GM12878 (cell line): ENCODE measurements at regions not wholly inside any gene's neighbourhood (a gene's known extent, or its start where the extent isn't known, plus 50 kb on each side); places are given as distances from the start of the nearest gene placed in this dataset.

Source experiments
- ATAC-seq: fragments of 200-7000 bp; cut with Tn5 transposase; 3 replicates; pipeline ENCODE4 v1.9.1; 2020; ENCODE audit warnings: mild to moderate bottlenecking, moderate library complexity
- BruUV-seq: library from RNA; stranded (reverse); fragments of 400-500 nt; replicated peaks from 2 replicates; lab custom pipeline; 2021; lab: Mats Ljungman, UMichigan
- CTCF ChIA-PET: fragments of 300-600 bp; sonication (Branson Sonifier 250); formaldehyde crosslinking; extraction: SDS; loops from one replicate; lab custom pipeline; 2021; ENCODE audit warnings: inconsistent platforms; lab: Yijun Ruan, JAX
- POLR2A ChIA-PET: fragments of 350-600 bp; formaldehyde crosslinking; extraction: SDS; loops from one replicate; lab custom pipeline; 2021; ENCODE audit warnings: inconsistent platforms; lab: Charles Lee
- RAD21 ChIA-PET: fragments of 300-600 bp; sonication (Branson Sonifier 250); formaldehyde crosslinking; loops from one replicate; lab custom pipeline; 2023; ENCODE audit warnings: antibody characterized with exemption; ENCODE audit not compliant: unreplicated experiment; lab: Charles Lee
- SMC1A ChIA-PET: fragments of 300-600 bp; sonication (Branson Sonifier 250); formaldehyde crosslinking; loops from one replicate; lab custom pipeline; 2023; ENCODE audit not compliant: unreplicated experiment, uncharacterized antibody; lab: Charles Lee
- DNase-seq: peaks from one replicate; pipeline ENCODE4 v3.0.0-alpha.2; 2011; ENCODE audit warnings: low read depth, low spot score
- FAIRE-seq: peaks from 3 replicates; lab custom pipeline; 2011; peaks lifted over from hg19 to GRCh38; lab: Jason Lieb, UNC
- H2AFZ ChIP-seq: 2 replicates; pipeline ENCODE4 v1.6.0; 2011; ENCODE audit warnings: low read depth, low read length, control low read depth; ENCODE audit not compliant: control insufficient read depth
- H3K27ac ChIP-seq: 2 replicates; pipeline ENCODE4 v1.5.1; 2011; ENCODE audit warnings: control low read depth; ENCODE audit not compliant: control insufficient read depth, insufficient read depth
- H3K27me3 ChIP-seq, 2 experiments: replicated peaks in 1 of 2; 2 replicates each; pipeline versions ENCODE4 v1.6.0 to v1.6.1; 2011; ENCODE audit warnings: low read length in 1 of 2; ENCODE audit not compliant: control insufficient read depth in 2 of 2, insufficient read depth in 2 of 2
- H3K36me3 ChIP-seq, 2 experiments: 2 replicates each; pipeline ENCODE4 v1.5.1; 2011; ENCODE audit warnings: low read length in 1 of 2; ENCODE audit not compliant: control insufficient read depth in 2 of 2, insufficient read depth in 2 of 2
- H3K4me1 ChIP-seq: 2 replicates; pipeline ENCODE4 v1.6.1; 2011; ENCODE audit warnings: mild to moderate bottlenecking, low read length, moderate library complexity, mixed read lengths; ENCODE audit not compliant: control insufficient read depth, insufficient read depth
- H3K4me2 ChIP-seq: 2 replicates; pipeline ENCODE4 v1.6.0; 2011; ENCODE audit warnings: control low read depth; ENCODE audit not compliant: control insufficient read depth, insufficient read depth
- H3K4me3 ChIP-seq: fragments of 200-600 bp; sonication (generic); 2 replicates; pipeline ENCODE4 v1.5.1; 2016
- H3K79me2 ChIP-seq: 2 replicates; pipeline ENCODE4 v1.6.0; 2011; ENCODE audit warnings: low read length; ENCODE audit not compliant: control insufficient read depth, insufficient read depth
- H3K9ac ChIP-seq: 2 replicates; pipeline ENCODE4 v1.8.0; 2011; ENCODE audit warnings: low read length, control low read depth, mixed read lengths; ENCODE audit not compliant: control insufficient read depth, insufficient read depth
- H3K9me3 ChIP-seq: replicated peaks from 3 replicates; pipeline ENCODE4 v1.5.1; 2011; ENCODE audit warnings: mild to moderate bottlenecking, low read length; ENCODE audit not compliant: control insufficient read depth, insufficient read depth
- H4K20me1 ChIP-seq: 2 replicates; pipeline ENCODE4 v1.6.0; 2011; ENCODE audit not compliant: control insufficient read depth, insufficient read depth
- BHLHE40 ChIP-seq, 2 experiments: fragments of 450-650 bp in 1 of 2; IDR thresholded peaks; 2 replicates each; pipeline ENCODE4 v1.6.1; 2011 to 2017; ENCODE audit warnings: low read depth in 2 of 2, borderline replicate concordance in 1 of 2, improper control_type of control experiment in 1 of 2, low read length in 1 of 2, mild to moderate bottlenecking in 1 of 2
- CHD4 ChIP-seq: fragments of 200-600 bp; sonication (generic); IDR thresholded peaks from 2 replicates; pipeline ENCODE4 v1.6.1; 2016; ENCODE audit warnings: mild to moderate bottlenecking
- EGR1 ChIP-seq, 2 experiments: IDR thresholded peaks; 1 replicate in 1 of 2; 2 replicates in 1 of 2; pipeline ENCODE4 v1.6.1; 2011 to 2012; ENCODE audit warnings: low read depth in 2 of 2, low read length in 2 of 2, borderline replicate concordance in 1 of 2, mild to moderate bottlenecking in 1 of 2, moderate library complexity in 1 of 2
- GATAD2B ChIP-seq: fragments of 450-650 bp; conservative IDR thresholded peaks from 2 replicates; pipeline ENCODE4 v1.6.1; 2017; ENCODE audit warnings: low read depth, mild to moderate bottlenecking, moderate library complexity
- HCFC1 ChIP-seq: fragments of 150-350 bp; IDR thresholded peaks from 2 replicates; pipeline ENCODE4 v1.6.1; 2014; ENCODE audit warnings: low read length
- HDGF ChIP-seq: fragments of 450-650 bp; IDR thresholded peaks from 2 replicates; pipeline ENCODE4 v1.6.1; 2016; ENCODE audit warnings: antibody characterized with exemption
- IRF4 ChIP-seq: IDR thresholded peaks from 2 replicates; pipeline ENCODE4 v1.6.1; 2011; ENCODE audit warnings: low read depth, low read length
- LARP7 ChIP-seq: fragments of 450-650 bp; IDR thresholded peaks from 2 replicates; pipeline ENCODE4 v1.6.1; 2017; ENCODE audit warnings: mild to moderate bottlenecking
- MAX ChIP-seq: IDR thresholded peaks from 2 replicates; pipeline ENCODE4 v1.6.1; 2012; ENCODE audit warnings: low read depth, low read length, improper control_type of control experiment
- MEF2B ChIP-seq: fragments of 450-650 bp; IDR thresholded peaks from 2 replicates; pipeline ENCODE4 v1.6.1; 2018; ENCODE audit warnings: mild to moderate bottlenecking, moderate library complexity; ENCODE audit not compliant: partially characterized antibody, poor library complexity, severe bottlenecking
- NR2C1 ChIP-seq: fragments of 450-650 bp; IDR thresholded peaks from 2 replicates; pipeline ENCODE4 v1.6.1; 2017; ENCODE audit warnings: antibody characterized with exemption, mild to moderate bottlenecking, moderate library complexity
- PBX3 ChIP-seq: IDR thresholded peaks from 2 replicates; pipeline ENCODE4 v1.6.1; 2011; ENCODE audit warnings: mild to moderate bottlenecking, low read depth, low read length, moderate library complexity; ENCODE audit not compliant: insufficient replicate concordance
- POU2F2 ChIP-seq: IDR thresholded peaks from 3 replicates; pipeline ENCODE4 v1.6.1; 2011; ENCODE audit warnings: low read depth, mild to moderate bottlenecking, low read length, borderline replicate concordance
- RUNX3 ChIP-seq: IDR thresholded peaks from 2 replicates; pipeline ENCODE4 v1.6.1; 2012; ENCODE audit warnings: low read length, inconsistent platforms
- SUPT20H ChIP-seq: IDR thresholded peaks from 2 replicates; pipeline ENCODE4 v1.6.1; 2011; ENCODE audit warnings: low read depth, mild to moderate bottlenecking, low read length, moderate library complexity, borderline replicate concordance; ENCODE audit not compliant: control insufficient read depth
- WGBS: methylation state at CpG from one replicate; pipeline ENCODE4 v1.1.6; 2016; ENCODE audit warnings: low lambda C conversion rate; ENCODE audit not compliant: insufficient replicate concordance, insufficient coverage; ENCODE audit errors: missing lambda C conversion rate; 5-methylcytosine and 5-hydroxymethylcytosine counted together
- in situ Hi-C: fragments of 300-500 bp; cut with MboI; formaldehyde crosslinking; loops from 9 replicates; pipeline ENCODE4 v1.14.3; 2018; ENCODE audit warnings: mixed read lengths
- intact Hi-C: fragments of 100-400 bp; cut with micrococcal nuclease; formaldehyde crosslinking; loops from one replicate; pipeline ENCODE4 v1.14.2; 2022; ENCODE audit not compliant: unreplicated experiment
- TF ChIP-seq, protein P1 (sequence below): fragments of 450-650 bp; conservative IDR thresholded peaks from 2 replicates; pipeline ENCODE4 v1.6.1; 2017; ENCODE audit warnings: mild to moderate bottlenecking, moderate library complexity
- TF ChIP-seq, protein P2 (sequence below): fragments of 450-650 bp; IDR thresholded peaks from 2 replicates; pipeline ENCODE4 v1.6.1; 2017; ENCODE audit warnings: borderline replicate concordance
- TF ChIP-seq, protein P3 (sequence below): fragments of 450-650 bp; IDR thresholded peaks from 2 replicates; pipeline ENCODE4 v1.6.1; 2014; ENCODE audit warnings: mild to moderate bottlenecking

GRCh38 chr20:40262219-40262618, 426.8 kb downstream of the MAFB start:
- RAD21 ChIA-PET, result no interaction called here
- no peak overlapping the region for H3K4me2 ChIP-seq
- DNase-seq (no peak), ATAC-seq (no peak)
- WGBS, result 23% methylated on average over 2 of the region's 2 CpGs
- TF ChIP-seq, protein P1, sequence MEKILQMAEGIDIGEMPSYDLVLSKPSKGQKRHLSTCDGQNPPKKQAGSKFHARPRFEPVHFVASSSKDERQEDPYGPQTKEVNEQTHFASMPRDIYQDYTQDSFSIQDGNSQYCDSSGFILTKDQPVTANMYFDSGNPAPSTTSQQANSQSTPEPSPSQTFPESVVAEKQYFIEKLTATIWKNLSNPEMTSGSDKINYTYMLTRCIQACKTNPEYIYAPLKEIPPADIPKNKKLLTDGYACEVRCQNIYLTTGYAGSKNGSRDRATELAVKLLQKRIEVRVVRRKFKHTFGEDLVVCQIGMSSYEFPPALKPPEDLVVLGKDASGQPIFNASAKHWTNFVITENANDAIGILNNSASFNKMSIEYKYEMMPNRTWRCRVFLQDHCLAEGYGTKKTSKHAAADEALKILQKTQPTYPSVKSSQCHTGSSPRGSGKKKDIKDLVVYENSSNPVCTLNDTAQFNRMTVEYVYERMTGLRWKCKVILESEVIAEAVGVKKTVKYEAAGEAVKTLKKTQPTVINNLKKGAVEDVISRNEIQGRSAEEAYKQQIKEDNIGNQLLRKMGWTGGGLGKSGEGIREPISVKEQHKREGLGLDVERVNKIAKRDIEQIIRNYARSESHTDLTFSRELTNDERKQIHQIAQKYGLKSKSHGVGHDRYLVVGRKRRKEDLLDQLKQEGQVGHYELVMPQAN, result no peak
- no peak for TF ChIP-seq RUNX3
- TF ChIP-seq NR2C1, result no peak
- TF ChIP-seq, protein P2, sequence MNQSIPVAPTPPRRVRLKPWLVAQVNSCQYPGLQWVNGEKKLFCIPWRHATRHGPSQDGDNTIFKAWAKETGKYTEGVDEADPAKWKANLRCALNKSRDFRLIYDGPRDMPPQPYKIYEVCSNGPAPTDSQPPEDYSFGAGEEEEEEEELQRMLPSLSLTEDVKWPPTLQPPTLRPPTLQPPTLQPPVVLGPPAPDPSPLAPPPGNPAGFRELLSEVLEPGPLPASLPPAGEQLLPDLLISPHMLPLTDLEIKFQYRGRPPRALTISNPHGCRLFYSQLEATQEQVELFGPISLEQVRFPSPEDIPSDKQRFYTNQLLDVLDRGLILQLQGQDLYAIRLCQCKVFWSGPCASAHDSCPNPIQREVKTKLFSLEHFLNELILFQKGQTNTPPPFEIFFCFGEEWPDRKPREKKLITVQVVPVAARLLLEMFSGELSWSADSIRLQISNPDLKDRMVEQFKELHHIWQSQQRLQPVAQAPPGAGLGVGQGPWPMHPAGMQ, result no peak
- TF ChIP-seq IRF4, result no peak
- TF ChIP-seq, protein P3, sequence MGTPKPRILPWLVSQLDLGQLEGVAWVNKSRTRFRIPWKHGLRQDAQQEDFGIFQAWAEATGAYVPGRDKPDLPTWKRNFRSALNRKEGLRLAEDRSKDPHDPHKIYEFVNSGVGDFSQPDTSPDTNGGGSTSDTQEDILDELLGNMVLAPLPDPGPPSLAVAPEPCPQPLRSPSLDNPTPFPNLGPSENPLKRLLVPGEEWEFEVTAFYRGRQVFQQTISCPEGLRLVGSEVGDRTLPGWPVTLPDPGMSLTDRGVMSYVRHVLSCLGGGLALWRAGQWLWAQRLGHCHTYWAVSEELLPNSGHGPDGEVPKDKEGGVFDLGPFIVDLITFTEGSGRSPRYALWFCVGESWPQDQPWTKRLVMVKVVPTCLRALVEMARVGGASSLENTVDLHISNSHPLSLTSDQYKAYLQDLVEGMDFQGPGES, result no peak
- no peak for TF ChIP-seq EGR1 (IDR thresholded peaks at IDR 0.05; ENCODE audit: borderline replicate concordance in 1 of 2, low read depth in 2 of 2, low read length in 2 of 2)
- TF ChIP-seq PBX3, result no peak
- no peak for TF ChIP-seq BHLHE40 (IDR thresholded peaks at IDR 0.05; ENCODE audit: borderline replicate concordance in 1 of 2, low read depth in 2 of 2, low read length in 1 of 2)
- TF ChIP-seq HDGF, result no peak
- no peak for TF ChIP-seq LARP7
- TF ChIP-seq POU2F2, result no peak
- TF ChIP-seq SUPT20H, result no peak
- TF ChIP-seq MAX, result no peak
- TF ChIP-seq GATAD2B, result no peak
- TF ChIP-seq CHD4, result no peak
- no peak for TF ChIP-seq HCFC1
- no peak for TF ChIP-seq MEF2B
- TF ChIP-seq, all 136 proteins: peak for 0
- BruUV-seq, result no TSS peak
- no peak for FAIRE-seq
- no peaks in the 10 kb centered on the region; a peak in 1 of 4 replicates for H3K27me3 ChIP-seq
- H3K4me1 ChIP-seq, result no peaks in the 10 kb centered on the region
- H2AFZ ChIP-seq, result no peak overlapping the region
- H3K4me3 ChIP-seq, result no peak overlapping the region
- in situ Hi-C loops, result no loop called here
- no peaks in the 10 kb centered on the region for H3K79me2 ChIP-seq
- ChIA-PET SMC1A (no interaction called here), CTCF (no interaction called here), POLR2A (no interaction called here)
- H3K9ac ChIP-seq, result no peak overlapping the region
- no peaks in the 10 kb centered on the region for H4K20me1 ChIP-seq
- H3K27ac ChIP-seq, result no peak overlapping the region
- H3K36me3 ChIP-seq, result no peaks in the 10 kb centered on the region
- no peaks in the 10 kb centered on the region for H3K9me3 ChIP-seq
- intact Hi-C loops, result no loop called here
